HL-60 (cell line): ENCODE measurements at regions not wholly inside any gene's neighbourhood (a gene's known extent, or its start where the extent isn't known, plus 50 kb on each side); places are given as distances from the start of the nearest gene placed in this dataset.

ENCODE experiments used
- DNase-seq, 2 experiments: peaks; one replicate each; pipeline ENCODE4 v3.0.0-alpha.2; 2010 to 2020; ENCODE audit warnings: low read depth in 1 of 2, low spot score in 1 of 2
- H3K27ac ChIP-seq: fragments of 250-450 bp; sonication (Bioruptor Pico); replicated peaks from 2 replicates; pipeline ENCODE4 v1.5.1; 2020; ENCODE audit warnings: mild to moderate bottlenecking, moderate library complexity
- H3K27me3 ChIP-seq: fragments of 250-450 bp; sonication (Bioruptor Pico); 2 replicates; pipeline ENCODE4 v1.5.1; 2021; ENCODE audit warnings: mild to moderate bottlenecking, moderate library complexity; ENCODE audit not compliant: insufficient read depth, poor library complexity, severe bottlenecking
- H3K4me3 ChIP-seq: replicated peaks from 2 replicates; pipeline ENCODE4 v1.5.1; 2011; ENCODE audit warnings: mild to moderate bottlenecking, control low read depth, low read length; ENCODE audit not compliant: insufficient read depth
- GABPA ChIP-seq: IDR thresholded peaks from 2 replicates; pipeline ENCODE4 v1.6.1; 2012; ENCODE audit warnings: low read depth
- POLR2AphosphoS5 ChIP-seq: IDR thresholded peaks from 2 replicates; pipeline ENCODE4 v1.6.1; 2012; ENCODE audit warnings: low read depth
- REST ChIP-seq: IDR thresholded peaks from 2 replicates; pipeline ENCODE4 v1.6.1; 2012; ENCODE audit warnings: low read depth; ENCODE audit not compliant: insufficient replicate concordance
- SPI1 ChIP-seq: IDR thresholded peaks from 2 replicates; pipeline ENCODE4 v1.6.1; 2012; ENCODE audit warnings: low read depth, mild to moderate bottlenecking, borderline replicate concordance
- TF ChIP-seq, protein P1 (sequence below): IDR thresholded peaks from one replicate; pipeline ENCODE4 v1.5.1; 2011; ENCODE audit warnings: low read length, control low read depth, inconsistent platforms; ENCODE audit not compliant: insufficient read depth

- Histone ChIP-seq H3K27ac (no peak overlapping the region), H3K4me3 (no peak overlapping the region), H3K27me3 (peaks cover 75% of the 10 kb centered on the region)
- TF ChIP-seq REST (no peak), SPI1 (no peak), GABPA (no peak), POLR2AphosphoS5 (no peak)
- TF ChIP-seq, protein P1, sequence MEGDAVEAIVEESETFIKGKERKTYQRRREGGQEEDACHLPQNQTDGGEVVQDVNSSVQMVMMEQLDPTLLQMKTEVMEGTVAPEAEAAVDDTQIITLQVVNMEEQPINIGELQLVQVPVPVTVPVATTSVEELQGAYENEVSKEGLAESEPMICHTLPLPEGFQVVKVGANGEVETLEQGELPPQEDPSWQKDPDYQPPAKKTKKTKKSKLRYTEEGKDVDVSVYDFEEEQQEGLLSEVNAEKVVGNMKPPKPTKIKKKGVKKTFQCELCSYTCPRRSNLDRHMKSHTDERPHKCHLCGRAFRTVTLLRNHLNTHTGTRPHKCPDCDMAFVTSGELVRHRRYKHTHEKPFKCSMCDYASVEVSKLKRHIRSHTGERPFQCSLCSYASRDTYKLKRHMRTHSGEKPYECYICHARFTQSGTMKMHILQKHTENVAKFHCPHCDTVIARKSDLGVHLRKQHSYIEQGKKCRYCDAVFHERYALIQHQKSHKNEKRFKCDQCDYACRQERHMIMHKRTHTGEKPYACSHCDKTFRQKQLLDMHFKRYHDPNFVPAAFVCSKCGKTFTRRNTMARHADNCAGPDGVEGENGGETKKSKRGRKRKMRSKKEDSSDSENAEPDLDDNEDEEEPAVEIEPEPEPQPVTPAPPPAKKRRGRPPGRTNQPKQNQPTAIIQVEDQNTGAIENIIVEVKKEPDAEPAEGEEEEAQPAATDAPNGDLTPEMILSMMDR: no peak
- DNase-seq: no peak
Observed at GRCh38 chr13:99058527-99059495, 80.9 kb upstream of the DOCK9 start.

DNA sequence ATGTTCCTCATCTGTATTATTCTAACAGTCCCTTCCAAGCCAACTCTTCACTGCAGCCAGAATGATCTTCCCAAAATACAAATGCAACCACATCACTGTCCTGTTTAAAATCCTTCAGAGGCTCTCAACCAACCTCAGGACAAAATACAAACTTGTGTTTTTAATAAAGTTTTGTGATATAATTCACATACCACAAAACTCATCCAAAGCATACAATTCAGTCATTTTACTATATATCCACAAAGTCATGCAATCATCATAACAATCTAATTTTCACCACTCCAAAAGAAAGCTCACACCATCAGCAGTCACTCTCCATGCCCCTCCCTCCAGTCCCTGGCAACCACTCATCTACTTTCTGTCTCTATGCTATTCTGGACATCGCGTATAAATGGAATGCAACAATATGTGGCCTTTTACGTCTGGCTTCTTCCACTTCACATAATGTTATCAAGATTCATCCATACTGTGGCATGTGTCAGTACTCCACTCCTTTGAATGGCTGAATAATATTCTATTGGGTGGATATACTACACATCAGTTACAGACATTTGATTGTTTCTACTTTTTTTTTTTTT is 81.7 kb upstream of the DOCK9 start:
- Histone ChIP-seq H3K27ac (no peak overlapping the region), H3K4me3 (no peak overlapping the region), H3K27me3 (peaks cover 75% of the 10 kb centered on the region)
- no peak for DNase-seq
- no peak for TF ChIP-seq POLR2AphosphoS5
- no peak for TF ChIP-seq REST
- TF ChIP-seq GABPA: no peak
- TF ChIP-seq, protein P1: no peak
- no peak for TF ChIP-seq SPI1

- DNase-seq: no peak
- H3K27me3 ChIP-seq: peaks cover 74% of the 10 kb centered on the region
- no peak overlapping the region for H3K27ac ChIP-seq
- no peak for TF ChIP-seq POLR2AphosphoS5
- TF ChIP-seq GABPA: no peak
- TF ChIP-seq REST: no peak
- TF ChIP-seq, protein P1: no peak
- no peak for TF ChIP-seq SPI1
- no peak overlapping the region for H3K4me3 ChIP-seq
Observed at GRCh38 chr13:99061411-99061810, 83.5 kb upstream of the DOCK9 start.
